PC-9 (cell line): ENCODE measurements at regions not wholly inside any gene's neighbourhood (a gene's known extent, or its start where the extent isn't known, plus 50 kb on each side); places are given as distances from the start of the nearest gene placed in this dataset.

Source experiments
- BruUV-seq: library from RNA; stranded (reverse); fragments of 400-500 nt; replicated peaks from 2 replicates; lab custom pipeline; 2021; lab: Mats Ljungman, UMichigan
- CTCF ChIA-PET: fragments of 300-600 bp; sonication (Branson Sonifier 250); formaldehyde crosslinking; loops from one replicate; lab custom pipeline; 2022; ENCODE audit warnings: antibody characterized with exemption; lab: Charles Lee
- POLR2A ChIA-PET: fragments of 300-600 bp; sonication (Branson Sonifier 250); formaldehyde crosslinking; loops from one replicate; lab custom pipeline; 2022; ENCODE audit warnings: antibody characterized with exemption; ENCODE audit not compliant: unreplicated experiment; lab: Charles Lee
- DNase-seq, 2 experiments: peaks; one replicate each; pipeline versions ENCODE4 v3.0.0 to v3.0.0-alpha.2; 2015 to 2022; ENCODE audit warnings: mixed read lengths in 1 of 2
- H2AFZ ChIP-seq: fragments of 200-600 bp; sonication (generic); 2 replicates; pipeline ENCODE4 v1.8.1; 2017; ENCODE audit warnings: antibody characterized with exemption
- H3F3A ChIP-seq: fragments of 200-600 bp; sonication (generic); 2 replicates; pipeline ENCODE4 v1.8.1; 2017; ENCODE audit warnings: antibody characterized with exemption, mild to moderate bottlenecking, low read depth; ENCODE audit not compliant: insufficient read depth
- H3K27ac ChIP-seq: fragments of 200-600 bp; sonication (generic); 2 replicates; pipeline ENCODE4 v1.6.1; 2016; ENCODE audit warnings: mixed run types
- H3K27me3 ChIP-seq: fragments of 200-600 bp; sonication (generic); 2 replicates; pipeline ENCODE4 v1.6.1; 2016; ENCODE audit warnings: low read depth, mixed run types; ENCODE audit not compliant: insufficient read depth
- H3K36me3 ChIP-seq: fragments of 200-600 bp; sonication (generic); 2 replicates; pipeline ENCODE4 v1.6.1; 2016; ENCODE audit warnings: low read depth, mixed run types
- H3K4me1 ChIP-seq: fragments of 200-600 bp; sonication (generic); replicated peaks from 2 replicates; pipeline ENCODE4 v1.6.1; 2016; ENCODE audit warnings: mixed run types; ENCODE audit not compliant: insufficient read depth
- H3K4me2 ChIP-seq: fragments of 200-600 bp; sonication (generic); 2 replicates; pipeline ENCODE4 v1.6.1; 2017; ENCODE audit warnings: mixed run types
- H3K4me3 ChIP-seq: fragments of 200-600 bp; sonication (generic); 2 replicates; pipeline ENCODE4 v1.6.1; 2016; ENCODE audit warnings: mixed run types
- H3K79me2 ChIP-seq: fragments of 200-600 bp; sonication (generic); 2 replicates; pipeline ENCODE4 v1.6.1; 2017; ENCODE audit warnings: low read depth, mixed run types
- H3K9me2 ChIP-seq: fragments of 200-600 bp; sonication (generic); 2 replicates; pipeline ENCODE4 v1.8.1; 2017; ENCODE audit warnings: mild to moderate bottlenecking; ENCODE audit not compliant: insufficient read depth
- H3K9me3 ChIP-seq: fragments of 200-600 bp; sonication (generic); 2 replicates; pipeline ENCODE4 v1.8.1; 2016; ENCODE audit warnings: low read depth; ENCODE audit not compliant: insufficient read depth
- H4K20me1 ChIP-seq: fragments of 200-600 bp; sonication (generic); 2 replicates; pipeline ENCODE4 v1.8.1; 2017; ENCODE audit not compliant: insufficient read depth
- CTCF ChIP-seq: fragments of 200-600 bp; sonication (generic); conservative IDR thresholded peaks from 2 replicates; pipeline ENCODE4 v1.6.1; 2017; ENCODE audit warnings: mixed run types, antibody characterized with exemption, mild to moderate bottlenecking, moderate library complexity
- EZH2 ChIP-seq: fragments of 200-600 bp; sonication (generic); IDR thresholded peaks from 2 replicates; pipeline ENCODE4 v1.8.0; 2017; ENCODE audit warnings: antibody characterized with exemption, low read depth
- intact Hi-C: fragments of 100-400 bp; cut with micrococcal nuclease; formaldehyde crosslinking; loops from one replicate; pipeline ENCODE4 v1.10.0; 2022; ENCODE audit not compliant: unreplicated experiment

GRCh38 chr6:164108869-164109769, 694.6 kb downstream of the QKI start:
- H3K9me2 ChIP-seq = no peaks in the 10 kb centered on the region
- peaks cover 48% of the 10 kb centered on the region for H3K27me3 ChIP-seq
- POLR2A ChIA-PET = no interaction called here
- no peak overlapping the region for H3K27ac ChIP-seq
- CTCF ChIA-PET = no interaction called here
- H4K20me1 ChIP-seq = no peaks in the 10 kb centered on the region
- H3K4me1 ChIP-seq = no peaks in the 10 kb centered on the region
- H3F3A ChIP-seq = no peaks in the 10 kb centered on the region
- H3K79me2 ChIP-seq = no peaks in the 10 kb centered on the region
- H3K36me3 ChIP-seq = no peaks in the 10 kb centered on the region
- no peak overlapping the region for H3K4me3 ChIP-seq
- H2AFZ ChIP-seq = no peak overlapping the region
- no peak for DNase-seq
- H3K9me3 ChIP-seq = no peaks in the 10 kb centered on the region
- intact Hi-C loops = loop anchor here (10.0 kb wide), 1 partner anchor 934 kb away; no protein-coding TSS in a partner anchor
- no peak for TF ChIP-seq CTCF
- TF ChIP-seq EZH2 = no peak
- BruUV-seq = no TSS peak
- no peak overlapping the region for H3K4me2 ChIP-seq

DNA sequence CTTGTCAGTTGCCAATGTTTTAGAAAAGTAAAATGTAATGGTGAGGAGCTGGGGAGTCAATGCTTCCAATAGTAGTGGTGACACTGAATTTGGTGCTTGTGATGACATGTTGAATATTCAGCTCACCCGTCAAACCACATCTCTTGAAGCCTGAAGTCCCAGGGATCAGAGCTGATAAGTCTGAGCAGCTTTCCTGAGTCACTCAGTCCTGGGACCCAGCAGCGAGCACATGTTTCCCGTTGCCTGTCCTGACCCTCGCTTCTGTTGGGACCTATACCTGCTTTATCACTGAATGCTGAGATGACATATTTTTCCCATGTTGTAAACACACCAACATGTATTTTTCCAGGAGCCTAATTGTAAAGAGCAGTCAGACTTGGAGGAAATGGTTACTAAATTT, 693.6 kb downstream of the QKI start:
- POLR2A ChIA-PET = no interaction called here
- H3K4me2 ChIP-seq = no peak overlapping the region
- no peaks in the 10 kb centered on the region for H3K79me2 ChIP-seq
- H3K9me3 ChIP-seq = no peaks in the 10 kb centered on the region
- H3K27me3 ChIP-seq = peaks cover 50% of the 10 kb centered on the region
- H3F3A ChIP-seq = no peaks in the 10 kb centered on the region
- intact Hi-C loops = loop anchor here (10.0 kb wide), 1 partner anchor 933 kb away; no protein-coding TSS in a partner anchor
- no peaks in the 10 kb centered on the region for H3K4me1 ChIP-seq
- H3K27ac ChIP-seq = no peak overlapping the region
- no peak for DNase-seq
- H3K36me3 ChIP-seq = no peaks in the 10 kb centered on the region
- CTCF ChIA-PET = no interaction called here
- no peaks in the 10 kb centered on the region for H4K20me1 ChIP-seq
- no peak overlapping the region for H2AFZ ChIP-seq
- no peak overlapping the region for H3K4me3 ChIP-seq
- no TSS peak for BruUV-seq
- H3K9me2 ChIP-seq = no peaks in the 10 kb centered on the region
- no peak for TF ChIP-seq EZH2

GRCh38 chr6:164107297-164107995, 692.9 kb downstream of the QKI start:
- Histone ChIP-seq H4K20me1 (no peaks in the 10 kb centered on the region), H3K9me3 (no peaks in the 10 kb centered on the region), H3K27me3 (peaks cover 50% of the 10 kb centered on the region), H3K79me2 (no peaks in the 10 kb centered on the region), H2AFZ (no peak overlapping the region), H3K4me1 (no peaks in the 10 kb centered on the region), H3F3A (no peaks in the 10 kb centered on the region), H3K36me3 (no peaks in the 10 kb centered on the region), H3K9me2 (no peaks in the 10 kb centered on the region), H3K27ac (no peak overlapping the region), H3K4me3 (no peak overlapping the region), H3K4me2 (no peak overlapping the region)
- ChIA-PET CTCF (no interaction called here), POLR2A (no interaction called here)
- intact Hi-C loops = loop anchor here (10.0 kb wide), 1 partner anchor 933 kb away; no protein-coding TSS in a partner anchor
- TF ChIP-seq CTCF = no peak
- TF ChIP-seq EZH2 = no peak
- no peak for DNase-seq
- BruUV-seq = no TSS peak
